ENCODE measurements at regions not wholly inside any gene's neighbourhood (a gene's known extent, or its start where the extent isn't known, plus 50 kb on each side); places are given as distances from the start of the nearest gene placed in this dataset.

- Histone ChIP-seq H4K20me1 (ENCODE audit: control insufficient read depth, extremely low read depth, insufficient read depth, low read length) (no peaks in the 10 kb centered on the region), H2AFZ (ENCODE audit: control insufficient read depth, low read length) (no peak overlapping the region), H3K36me3 (ENCODE audit: control insufficient read depth in 2 of 2, extremely low read depth in 1 of 2, insufficient read depth in 2 of 2, low read length in 2 of 2) (no peaks in the 10 kb centered on the region), H3K27ac (ENCODE audit: control insufficient read depth, insufficient read depth, low read length) (no peak overlapping the region), H3K4me1 (ENCODE audit: control insufficient read depth, extremely low read depth, insufficient read depth, low read length) (no peaks in the 10 kb centered on the region), H3K4me3 (ENCODE audit: control insufficient read depth in 2 of 3, extremely low read depth in 1 of 3, insufficient read depth in 2 of 3, low read depth in 1 of 3, low read length in 3 of 3) (no peak overlapping the region), H3K27me3 (ENCODE audit: control insufficient read depth, extremely low read depth, insufficient read depth, low read length) (no peaks in the 10 kb centered on the region), H3K9me1 (ENCODE audit: control insufficient read depth, extremely low read depth, insufficient read depth, low read length) (no peaks in the 10 kb centered on the region), H3K79me2 (ENCODE audit: control insufficient read depth, insufficient read depth, low read length) (no peaks in the 10 kb centered on the region), H3K9ac (ENCODE audit: control insufficient read depth, extremely low read depth, insufficient read depth, low read length) (no peak overlapping the region), H3K9me3 (ENCODE audit: control insufficient read depth, low read depth, low read length) (no peaks in the 10 kb centered on the region), H3K4me2 (ENCODE audit: control insufficient read depth, extremely low read depth, insufficient read depth, low read depth, low read length) (no peak overlapping the region)
- DNase-seq (ENCODE audit: low read depth, low spot score) = no peak
- TF ChIP-seq EZH2 (IDR thresholded peaks at IDR 0.05; ENCODE audit: low read length) (no peak), CTCF (optimal IDR thresholded peaks at IDR 0.05 in 1 of 3, IDR thresholded peaks at IDR 0.05 in 1 of 3, conservative IDR thresholded peaks at IDR 0.05 in 1 of 3; ENCODE audit: extremely low read depth in 1 of 3, insufficient read depth in 2 of 3, low read length in 3 of 3) (no peak)
- FAIRE-seq = no peak
- dilution Hi-C loops (cut with MboI; ENCODE audit: extremely low pct_ligation_motif_present, low sequenced_read_pairs) = no loop called here
These were observed 164.4 kb upstream of the RORA start for GRCh38 chr15:61393524-61393923.

GRCh38 chr15:61390138-61390537, 161.0 kb upstream of the RORA start:
- H3K27me3 ChIP-seq (ENCODE audit: control insufficient read depth, extremely low read depth, insufficient read depth, low read length) = no peaks in the 10 kb centered on the region
- no peak for TF ChIP-seq EZH2 (IDR thresholded peaks at IDR 0.05; ENCODE audit: low read length)
- TF ChIP-seq CTCF (optimal IDR thresholded peaks at IDR 0.05 in 1 of 3, IDR thresholded peaks at IDR 0.05 in 1 of 3, conservative IDR thresholded peaks at IDR 0.05 in 1 of 3; ENCODE audit: extremely low read depth in 1 of 3, insufficient read depth in 2 of 3, low read length in 3 of 3) = no peak
- dilution Hi-C loops (cut with MboI; ENCODE audit: extremely low pct_ligation_motif_present, low sequenced_read_pairs) = no loop called here
- DNase-seq (ENCODE audit: low read depth, low spot score) = no peak
- no peaks in the 10 kb centered on the region for H3K36me3 ChIP-seq (ENCODE audit: control insufficient read depth in 2 of 2, extremely low read depth in 1 of 2, insufficient read depth in 2 of 2, low read length in 2 of 2)
- no peaks in the 10 kb centered on the region for H4K20me1 ChIP-seq (ENCODE audit: control insufficient read depth, extremely low read depth, insufficient read depth, low read length)
- H3K4me3 ChIP-seq (ENCODE audit: control insufficient read depth in 2 of 3, extremely low read depth in 1 of 3, insufficient read depth in 2 of 3, low read depth in 1 of 3, low read length in 3 of 3) = no peak overlapping the region
- no peak for FAIRE-seq
- H2AFZ ChIP-seq (ENCODE audit: control insufficient read depth, low read length) = no peak overlapping the region
- H3K4me1 ChIP-seq (ENCODE audit: control insufficient read depth, extremely low read depth, insufficient read depth, low read length) = no peaks in the 10 kb centered on the region
- H3K79me2 ChIP-seq (ENCODE audit: control insufficient read depth, insufficient read depth, low read length) = no peaks in the 10 kb centered on the region
- no peaks in the 10 kb centered on the region for H3K9me3 ChIP-seq (ENCODE audit: control insufficient read depth, low read depth, low read length)
- H3K4me2 ChIP-seq (ENCODE audit: control insufficient read depth, extremely low read depth, insufficient read depth, low read depth, low read length) = no peak overlapping the region
- H3K9ac ChIP-seq (ENCODE audit: control insufficient read depth, extremely low read depth, insufficient read depth, low read length) = no peak overlapping the region
- no peaks in the 10 kb centered on the region for H3K9me1 ChIP-seq (ENCODE audit: control insufficient read depth, extremely low read depth, insufficient read depth, low read length)
- H3K27ac ChIP-seq (ENCODE audit: control insufficient read depth, insufficient read depth, low read length) = no peak overlapping the region

All from keratinocyte (primary cell).